ENCODE measurements at regions not wholly inside any gene's neighbourhood (a gene's known extent, or its start where the extent isn't known, plus 50 kb on each side); places are given as distances from the start of the nearest gene placed in this dataset.
"Not testable (repeated sequence)": the region's sequence is repeated elsewhere in the genome, so short reads cannot be mapped to it uniquely, and the experiment has no call there.

GRCh38 chr10:117626228-117626627 lies 83.7 kb downstream of the EMX2 start:
- no peak overlapping the region for H3K27ac ChIP-seq
- intact Hi-C loops (cut with DNase I; ENCODE audit: low total_unique reads) = no loop called here
- H3K27me3 ChIP-seq = no peaks in the 10 kb centered on the region
- no peaks in the 10 kb centered on the region for H3K9me3 ChIP-seq
- no peaks in the 10 kb centered on the region for H3K4me1 ChIP-seq
- no peak for TF ChIP-seq CTCF (IDR thresholded peaks at IDR 0.05)
- DNase-seq = no peak
- no peak overlapping the region for H3K4me3 ChIP-seq
- no peaks in the 10 kb centered on the region for H3K36me3 ChIP-seq

- no peak overlapping the region for H3K27ac ChIP-seq
- intact Hi-C loops (cut with DNase I; ENCODE audit: low total_unique reads) = no loop called here
Observed at GRCh38 chr10:117627561-117627960, 85.0 kb downstream of the EMX2 start.

GRCh38 chr10:117629717-117630116 lies 87.2 kb downstream of the EMX2 start:
- DNase-seq; H3K4me3 ChIP-seq; H3K4me1 ChIP-seq; intact Hi-C loops (cut with DNase I; ENCODE audit: low total_unique reads); H3K36me3 ChIP-seq; H3K27ac ChIP-seq; H3K27me3 ChIP-seq; H3K9me3 ChIP-seq: not testable (repeated sequence)

More at GRCh38 chr10:117627561-117627960, 85.0 kb downstream of the EMX2 start:
- no peaks in the 10 kb centered on the region for H3K9me3 ChIP-seq
- no peaks in the 10 kb centered on the region for H3K4me1 ChIP-seq
- no peaks in the 10 kb centered on the region for H3K36me3 ChIP-seq
- no peak for DNase-seq
- H3K4me3 ChIP-seq = no peak overlapping the region
- no peak for TF ChIP-seq CTCF (IDR thresholded peaks at IDR 0.05)
- no peaks in the 10 kb centered on the region for H3K27me3 ChIP-seq

GRCh38 chr10:117631276-117632145 lies 89.0 kb downstream of the EMX2 start:
- Histone ChIP-seq H3K9me3 (no peaks in the 10 kb centered on the region), H3K36me3 (no peaks in the 10 kb centered on the region), H3K4me3 (no peak overlapping the region), H3K27me3 (no peaks in the 10 kb centered on the region), H3K27ac (no peak overlapping the region), H3K4me1 (no peaks in the 10 kb centered on the region)
- intact Hi-C loops (cut with DNase I; ENCODE audit: low total_unique reads) = no loop called here
- TF ChIP-seq CTCF (IDR thresholded peaks at IDR 0.05) = no peak
- DNase-seq = no peak

- H3K27me3 ChIP-seq = no peaks in the 10 kb centered on the region
- intact Hi-C loops (cut with DNase I; ENCODE audit: low total_unique reads) = no loop called here
- H3K9me3 ChIP-seq = no peaks in the 10 kb centered on the region
- no peak overlapping the region for H3K27ac ChIP-seq
- H3K4me1 ChIP-seq = no peaks in the 10 kb centered on the region
- no peak for TF ChIP-seq CTCF (IDR thresholded peaks at IDR 0.05)
- H3K36me3 ChIP-seq = no peaks in the 10 kb centered on the region
- H3K4me3 ChIP-seq = no peak overlapping the region
- no peak for DNase-seq
Observed at GRCh38 chr10:117632406-117632805, 89.9 kb downstream of the EMX2 start.

GRCh38 chr10:117635826-117636225 lies 93.3 kb downstream of the EMX2 start:
- intact Hi-C loops (cut with DNase I; ENCODE audit: low total_unique reads) = no loop called here

More at GRCh38 chr10:117635826-117636225, 93.3 kb downstream of the EMX2 start:
- Histone ChIP-seq H3K27me3 (no peaks in the 10 kb centered on the region), H3K4me1 (no peaks in the 10 kb centered on the region), H3K36me3 (no peaks in the 10 kb centered on the region), H3K27ac (no peak overlapping the region), H3K4me3 (no peak overlapping the region), H3K9me3 (no peaks in the 10 kb centered on the region)
- DNase-seq = no peak
- no peak for TF ChIP-seq CTCF (IDR thresholded peaks at IDR 0.05)
